GM12878 (cell line): ENCODE measurements at regions not wholly inside any gene's neighbourhood (a gene's known extent, or its start where the extent isn't known, plus 50 kb on each side); places are given as distances from the start of the nearest gene placed in this dataset.

Source experiments
- BMI1 ChIP-seq: fragments of 450-650 bp; IDR thresholded peaks from 2 replicates; pipeline ENCODE4 v1.6.1; 2016; ENCODE audit warnings: mild to moderate bottlenecking, moderate library complexity, borderline replicate concordance
- CBFB ChIP-seq: IDR thresholded peaks from 2 replicates; pipeline ENCODE4 v1.6.1; 2016; ENCODE audit warnings: antibody characterized with exemption, low read depth
- E2F4 ChIP-seq: IDR thresholded peaks from 2 replicates; pipeline ENCODE4 v1.6.1; 2012; ENCODE audit warnings: low read depth, low read length, improper control_type of control experiment
- E2F8 ChIP-seq: fragments of 450-650 bp; IDR thresholded peaks from 2 replicates; pipeline ENCODE4 v1.6.1; 2018; ENCODE audit warnings: mild to moderate bottlenecking, low read depth, moderate library complexity; ENCODE audit not compliant: partially characterized antibody
- HDGF ChIP-seq: fragments of 450-650 bp; IDR thresholded peaks from 2 replicates; pipeline ENCODE4 v1.6.1; 2016; ENCODE audit warnings: antibody characterized with exemption
- NFXL1 ChIP-seq: fragments of 450-650 bp; IDR thresholded peaks from 2 replicates; pipeline ENCODE4 v1.6.1; 2017; ENCODE audit warnings: antibody characterized with exemption, mild to moderate bottlenecking, borderline replicate concordance
- NFYB ChIP-seq: IDR thresholded peaks from 2 replicates; pipeline ENCODE4 v1.6.1; 2011; ENCODE audit warnings: low read depth, mild to moderate bottlenecking, low read length, improper control_type of control experiment, moderate library complexity; ENCODE audit not compliant: insufficient read depth
- NRF1 ChIP-seq: conservative IDR thresholded peaks from 2 replicates; pipeline ENCODE4 v1.6.1; 2011; ENCODE audit warnings: mild to moderate bottlenecking, low read depth, low read length, improper control_type of control experiment
- PRDM15 ChIP-seq: fragments of 450-650 bp; formaldehyde crosslinking; IDR thresholded peaks from 2 replicates; pipeline ENCODE4 v1.4.0; 2020; ENCODE audit warnings: mild to moderate bottlenecking, moderate library complexity
- RELA ChIP-seq: fragments of 450-650 bp; IDR thresholded peaks from 2 replicates; pipeline ENCODE4 v1.8.0; 2014; ENCODE audit warnings: borderline replicate concordance; ENCODE audit not compliant: partially characterized antibody
- RUNX3 ChIP-seq: IDR thresholded peaks from 2 replicates; pipeline ENCODE4 v1.6.1; 2012; ENCODE audit warnings: low read length, inconsistent platforms
- SMAD5 ChIP-seq: IDR thresholded peaks from 2 replicates; pipeline ENCODE4 v1.6.1; 2016; ENCODE audit warnings: antibody characterized with exemption, low read depth
- ZNF217 ChIP-seq: fragments of 450-650 bp; IDR thresholded peaks from 2 replicates; pipeline ENCODE4 v1.6.1; 2017; ENCODE audit warnings: antibody characterized with exemption, mild to moderate bottlenecking
- TF ChIP-seq, protein P1 (sequence below): fragments of 450-650 bp; IDR thresholded peaks from 2 replicates; pipeline ENCODE4 v1.6.1; 2018; ENCODE audit warnings: borderline replicate concordance, mild to moderate bottlenecking; ENCODE audit not compliant: partially characterized antibody
- TF ChIP-seq, protein P2 (sequence below): fragments of 450-650 bp; IDR thresholded peaks from 2 replicates; pipeline ENCODE4 v1.6.1; 2016; ENCODE audit warnings: mild to moderate bottlenecking
- TF ChIP-seq, protein P3 (sequence below): fragments of 450-650 bp; IDR thresholded peaks from 2 replicates; pipeline ENCODE4 v1.6.1; 2017; ENCODE audit warnings: low read depth, mild to moderate bottlenecking, moderate library complexity

DNA sequence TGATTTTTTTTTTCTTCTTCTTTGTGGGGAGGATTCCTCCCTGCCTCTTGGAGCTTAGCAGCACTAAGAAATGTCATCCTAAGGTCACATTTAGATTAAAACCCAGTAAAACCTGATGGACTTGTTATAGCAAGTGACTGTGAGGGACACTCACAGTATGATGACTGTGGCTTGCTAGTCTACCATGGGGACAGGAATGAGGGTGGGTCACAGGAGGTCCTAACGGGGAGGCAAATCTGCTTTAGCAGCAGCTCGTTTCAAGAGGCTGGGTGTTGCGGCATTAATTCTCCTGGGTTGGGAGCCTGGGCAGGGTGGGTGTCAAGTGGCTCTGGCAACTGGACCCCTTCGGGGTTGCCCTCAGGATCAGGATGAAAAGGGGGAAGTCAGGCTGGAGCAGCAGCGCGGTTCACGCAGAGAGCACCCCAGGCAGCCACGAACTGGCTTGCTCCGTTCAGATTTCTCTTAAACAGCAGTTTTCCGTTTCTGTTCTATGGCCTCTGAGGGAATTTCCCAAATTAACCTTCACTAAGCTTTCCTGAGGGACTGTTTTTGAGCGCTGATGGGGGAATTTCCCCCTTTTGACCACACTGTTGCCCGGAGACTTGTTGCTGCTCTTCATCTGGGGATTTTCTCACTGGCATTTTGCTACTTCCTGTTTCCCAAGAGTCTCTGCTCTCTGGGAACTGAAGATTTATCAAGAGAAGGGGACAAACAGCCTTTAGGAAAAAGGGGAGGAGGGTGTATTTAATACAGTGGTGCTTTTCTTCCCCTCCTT lies 59.8 kb upstream of the PELI1 start (continued):
- TF ChIP-seq PRDM15 (CRISPR knock-in tag) (no peak), NFXL1 (no peak), E2F4 (no peak), NFYB (no peak), BMI1 (peak; percentile 83), RELA (peak; percentile 98), NRF1 (no peak), HDGF (peak; percentile 63; the same call in 1 of the 2 replicates), RUNX3 (peak; percentile 97), SMAD5 (peak; percentile 64; the same call in 1 of the 2 replicates), E2F8 (no peak), ZNF217 (no peak), CBFB (peak; percentile 84)
- TF ChIP-seq, protein P1, sequence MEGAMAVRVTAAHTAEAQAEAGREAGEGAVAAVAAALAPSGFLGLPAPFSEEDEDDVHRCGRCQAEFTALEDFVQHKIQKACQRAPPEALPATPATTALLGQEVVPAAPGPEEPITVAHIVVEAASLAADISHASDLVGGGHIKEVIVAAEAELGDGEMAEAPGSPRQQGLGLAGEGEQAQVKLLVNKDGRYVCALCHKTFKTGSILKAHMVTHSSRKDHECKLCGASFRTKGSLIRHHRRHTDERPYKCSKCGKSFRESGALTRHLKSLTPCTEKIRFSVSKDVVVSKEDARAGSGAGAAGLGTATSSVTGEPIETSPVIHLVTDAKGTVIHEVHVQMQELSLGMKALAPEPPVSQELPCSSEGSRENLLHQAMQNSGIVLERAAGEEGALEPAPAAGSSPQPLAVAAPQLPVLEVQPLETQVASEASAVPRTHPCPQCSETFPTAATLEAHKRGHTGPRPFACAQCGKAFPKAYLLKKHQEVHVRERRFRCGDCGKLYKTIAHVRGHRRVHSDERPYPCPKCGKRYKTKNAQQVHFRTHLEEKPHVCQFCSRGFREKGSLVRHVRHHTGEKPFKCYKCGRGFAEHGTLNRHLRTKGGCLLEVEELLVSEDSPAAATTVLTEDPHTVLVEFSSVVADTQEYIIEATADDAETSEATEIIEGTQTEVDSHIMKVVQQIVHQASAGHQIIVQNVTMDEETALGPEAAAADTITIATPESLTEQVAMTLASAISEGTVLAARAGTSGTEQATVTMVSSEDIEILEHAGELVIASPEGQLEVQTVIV = peak; percentile 36
- TF ChIP-seq, protein P2, sequence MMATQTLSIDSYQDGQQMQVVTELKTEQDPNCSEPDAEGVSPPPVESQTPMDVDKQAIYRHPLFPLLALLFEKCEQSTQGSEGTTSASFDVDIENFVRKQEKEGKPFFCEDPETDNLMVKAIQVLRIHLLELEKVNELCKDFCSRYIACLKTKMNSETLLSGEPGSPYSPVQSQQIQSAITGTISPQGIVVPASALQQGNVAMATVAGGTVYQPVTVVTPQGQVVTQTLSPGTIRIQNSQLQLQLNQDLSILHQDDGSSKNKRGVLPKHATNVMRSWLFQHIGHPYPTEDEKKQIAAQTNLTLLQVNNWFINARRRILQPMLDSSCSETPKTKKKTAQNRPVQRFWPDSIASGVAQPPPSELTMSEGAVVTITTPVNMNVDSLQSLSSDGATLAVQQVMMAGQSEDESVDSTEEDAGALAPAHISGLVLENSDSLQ = peak; percentile 40; the same call in 1 of the 2 replicates
- TF ChIP-seq, protein P3, sequence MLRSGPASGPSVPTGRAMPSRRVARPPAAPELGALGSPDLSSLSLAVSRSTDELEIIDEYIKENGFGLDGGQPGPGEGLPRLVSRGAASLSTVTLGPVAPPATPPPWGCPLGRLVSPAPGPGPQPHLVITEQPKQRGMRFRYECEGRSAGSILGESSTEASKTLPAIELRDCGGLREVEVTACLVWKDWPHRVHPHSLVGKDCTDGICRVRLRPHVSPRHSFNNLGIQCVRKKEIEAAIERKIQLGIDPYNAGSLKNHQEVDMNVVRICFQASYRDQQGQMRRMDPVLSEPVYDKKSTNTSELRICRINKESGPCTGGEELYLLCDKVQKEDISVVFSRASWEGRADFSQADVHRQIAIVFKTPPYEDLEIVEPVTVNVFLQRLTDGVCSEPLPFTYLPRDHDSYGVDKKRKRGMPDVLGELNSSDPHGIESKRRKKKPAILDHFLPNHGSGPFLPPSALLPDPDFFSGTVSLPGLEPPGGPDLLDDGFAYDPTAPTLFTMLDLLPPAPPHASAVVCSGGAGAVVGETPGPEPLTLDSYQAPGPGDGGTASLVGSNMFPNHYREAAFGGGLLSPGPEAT = peak; percentile 97
